ENCODE measurements at regions not wholly inside any gene's neighbourhood (a gene's known extent, or its start where the extent isn't known, plus 50 kb on each side); places are given as distances from the start of the nearest gene placed in this dataset.
"Not testable (repeated sequence)": the region's sequence is repeated elsewhere in the genome, so short reads cannot be mapped to it uniquely, and the experiment has no call there.

DNA sequence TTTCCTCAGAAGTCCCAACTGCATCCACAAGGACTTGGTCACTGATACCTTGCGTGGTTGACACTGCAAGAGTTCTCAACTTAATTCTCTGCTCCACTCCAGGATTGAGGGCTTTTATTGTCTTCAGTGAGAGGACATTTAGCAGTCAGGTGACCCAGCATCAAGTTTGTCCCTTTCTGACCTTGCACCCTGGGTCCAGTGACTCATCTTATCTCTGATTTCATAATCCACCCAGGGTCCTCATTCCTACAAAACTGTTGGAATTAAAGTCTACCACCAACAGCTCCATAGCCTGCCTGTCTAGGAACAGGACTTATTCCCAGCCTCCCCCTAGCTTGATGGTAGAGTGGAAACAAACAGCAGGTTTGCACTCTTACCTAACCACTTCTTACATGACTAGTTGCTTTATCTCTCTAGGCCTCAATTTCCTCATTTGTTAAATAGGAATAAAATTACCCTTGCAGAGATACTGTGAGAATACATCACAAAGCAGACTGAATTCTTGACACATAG, 151.3 kb upstream of the LPP start:
- DNase-seq: no peak

DNA sequence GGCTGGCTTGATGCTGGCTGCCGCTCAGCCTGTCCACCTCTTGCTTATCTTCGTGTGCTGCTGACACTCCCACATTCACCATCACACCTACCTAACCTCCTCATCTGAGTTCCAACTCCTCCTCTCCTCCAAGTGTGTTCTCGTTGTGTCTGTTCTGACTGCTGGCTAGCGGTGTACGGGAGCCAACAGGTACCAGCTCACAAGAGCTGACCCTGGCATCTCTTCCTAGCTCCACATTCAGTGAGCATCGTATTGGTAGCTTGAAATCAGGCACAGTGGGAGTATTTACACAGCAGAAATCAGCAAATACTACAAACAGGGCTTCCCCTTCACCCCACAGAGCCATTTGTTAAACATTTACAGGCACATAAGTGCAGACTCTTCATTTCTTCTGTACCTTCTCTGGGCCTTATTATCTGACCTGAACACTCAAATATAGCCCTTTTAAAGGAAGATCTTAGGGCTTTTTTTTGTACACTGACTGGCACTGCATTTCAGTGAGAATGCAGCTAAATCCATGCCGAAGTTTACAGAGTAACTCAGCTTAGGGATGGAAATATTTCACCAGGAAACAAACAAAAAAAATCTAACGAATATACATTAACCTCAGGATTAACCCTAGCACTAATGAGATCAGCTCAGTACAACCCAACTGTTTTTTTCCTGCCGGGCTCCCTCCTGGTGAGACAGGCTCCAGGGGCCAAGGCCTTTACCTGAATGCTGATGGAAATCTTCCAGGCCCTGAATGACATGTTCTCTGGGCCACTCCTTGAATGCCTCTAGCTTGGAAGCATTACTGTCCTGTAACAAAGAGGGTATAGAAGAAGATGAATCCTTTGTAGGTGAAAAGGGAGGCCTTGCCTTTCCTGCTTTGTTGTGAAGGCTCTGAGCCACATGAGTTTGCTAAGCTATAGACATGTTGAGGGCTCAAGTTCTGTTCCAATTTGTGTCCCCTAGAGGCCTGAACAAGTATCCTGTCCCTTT, 150.5 kb upstream of the LPP start:
- DNase-seq: peak in 1 of 3 experiments; percentile 57

DNA sequence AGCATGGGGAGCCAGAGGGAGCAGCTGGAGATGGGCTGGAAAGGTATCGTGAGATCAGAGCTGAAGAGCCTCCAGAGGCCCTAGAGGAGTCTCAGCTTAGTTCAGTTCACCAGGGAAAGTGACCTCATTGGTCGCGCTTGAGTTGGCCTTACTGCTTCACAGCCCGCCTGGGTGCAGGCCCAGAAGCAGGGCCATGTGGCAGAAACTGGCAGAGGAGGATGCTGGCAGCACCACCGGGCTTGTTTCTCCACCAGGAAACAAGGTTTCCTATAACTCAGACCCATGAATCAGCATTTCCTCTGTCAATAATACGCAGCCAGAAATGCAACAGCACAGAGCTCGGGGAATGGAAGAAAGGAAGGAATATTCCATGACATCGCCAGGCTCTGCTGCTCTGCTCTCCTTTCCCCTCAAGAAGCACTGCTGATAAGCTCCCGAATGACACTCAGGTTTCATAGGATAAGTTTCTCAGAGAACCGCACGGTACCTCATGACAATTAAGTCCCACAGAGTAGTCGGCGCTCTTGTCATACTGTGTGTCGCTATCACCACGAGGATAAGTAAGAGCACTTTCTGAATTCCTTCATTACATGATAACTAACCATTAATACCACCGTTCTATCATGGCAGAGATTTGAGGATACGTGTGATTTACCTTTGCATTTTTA, 147.1 kb upstream of the LPP start:
- DNase-seq: peak in 1 of 3 experiments; percentile 57

DNA sequence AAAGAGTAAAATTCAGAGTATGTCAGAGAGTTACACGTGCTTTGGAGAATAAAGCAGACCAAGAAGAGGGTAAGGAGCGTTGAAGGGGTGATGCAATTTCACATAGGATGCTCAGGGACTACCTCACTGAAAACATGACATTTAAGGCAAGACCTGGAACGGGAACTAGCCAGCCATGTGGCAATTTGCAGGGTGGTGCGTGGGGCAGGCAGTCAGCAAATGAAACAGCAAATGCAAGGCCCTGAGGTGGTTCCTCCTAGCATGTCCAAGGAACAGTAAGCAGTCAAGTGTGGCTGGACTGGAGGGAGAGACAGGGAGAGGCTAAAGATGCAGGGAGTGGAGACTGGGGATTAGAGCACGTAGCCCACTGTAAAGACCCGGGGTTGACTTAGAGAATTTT, 146.1 kb upstream of the LPP start:
- no peak for DNase-seq

DNA sequence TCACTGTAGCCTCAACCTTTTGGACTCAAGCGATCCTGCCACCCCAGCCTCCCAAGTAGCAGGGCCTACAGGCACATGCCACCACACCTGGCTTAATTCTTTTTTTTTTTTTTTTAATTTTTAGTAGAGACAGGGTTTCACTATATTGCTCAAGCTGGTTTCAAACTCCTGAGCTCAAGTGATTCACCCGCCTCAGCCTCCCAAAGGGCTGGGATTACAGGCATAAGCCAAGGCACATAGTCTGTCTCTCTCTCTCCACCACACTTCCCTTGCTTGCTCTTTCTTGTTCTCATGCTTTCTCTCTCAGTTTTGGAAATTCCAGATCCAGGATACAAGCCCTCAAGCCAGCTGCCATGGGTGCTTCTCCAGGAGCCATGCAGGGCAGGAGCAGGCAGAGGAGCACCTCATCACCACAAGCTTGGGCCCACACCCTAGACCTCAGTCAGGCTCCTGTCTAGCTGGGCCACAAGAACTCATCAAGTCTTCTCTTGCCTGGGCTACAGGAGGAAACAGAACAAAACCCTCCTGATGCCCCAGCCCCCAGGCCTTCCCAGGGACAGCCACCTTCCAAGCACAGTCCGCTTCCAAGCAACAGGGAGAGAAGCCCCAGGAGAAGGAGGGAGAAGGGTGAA, 145.3 kb upstream of the LPP start:
- DNase-seq: no peak

DNA sequence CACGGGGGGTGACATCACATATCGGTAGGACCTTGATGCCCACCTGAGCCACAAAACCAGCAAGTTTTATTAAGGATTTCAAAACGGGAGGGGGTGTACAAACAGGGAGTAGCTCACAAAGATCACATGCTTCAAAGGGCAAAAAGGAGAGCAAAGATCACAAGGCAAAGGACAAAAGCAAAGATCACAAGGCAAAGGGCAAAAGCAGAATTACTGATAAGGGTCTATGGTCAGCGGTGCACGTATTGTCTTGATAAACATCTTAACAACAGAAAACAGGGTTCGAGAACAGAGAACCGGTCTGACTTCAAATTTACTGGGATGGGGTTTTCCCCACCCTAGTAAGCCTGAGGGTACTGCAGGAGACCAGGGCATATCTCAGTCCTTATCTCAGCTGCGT, 143.5 kb upstream of the LPP start:
- DNase-seq: no peak

DNA sequence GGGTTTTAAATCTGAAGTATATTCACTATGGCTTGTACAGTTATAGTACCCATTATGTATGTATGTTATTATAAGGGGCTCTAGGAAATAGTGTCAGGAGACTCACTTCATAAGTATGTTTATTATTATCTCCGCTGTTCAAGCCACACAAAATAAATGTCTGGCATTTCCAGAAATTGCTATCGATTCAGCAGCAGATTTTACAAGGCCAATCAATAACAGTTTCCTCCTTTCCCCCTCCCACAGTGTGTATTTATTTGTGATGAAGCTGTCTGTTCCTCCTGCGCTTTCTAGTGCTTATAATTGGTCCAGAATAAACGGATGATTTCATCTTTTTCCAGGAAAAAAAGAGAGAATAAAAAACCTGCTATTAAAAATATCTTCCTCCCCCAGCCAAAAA, 134.2 kb upstream of the LPP start:
- DNase-seq: no peak

DNA sequence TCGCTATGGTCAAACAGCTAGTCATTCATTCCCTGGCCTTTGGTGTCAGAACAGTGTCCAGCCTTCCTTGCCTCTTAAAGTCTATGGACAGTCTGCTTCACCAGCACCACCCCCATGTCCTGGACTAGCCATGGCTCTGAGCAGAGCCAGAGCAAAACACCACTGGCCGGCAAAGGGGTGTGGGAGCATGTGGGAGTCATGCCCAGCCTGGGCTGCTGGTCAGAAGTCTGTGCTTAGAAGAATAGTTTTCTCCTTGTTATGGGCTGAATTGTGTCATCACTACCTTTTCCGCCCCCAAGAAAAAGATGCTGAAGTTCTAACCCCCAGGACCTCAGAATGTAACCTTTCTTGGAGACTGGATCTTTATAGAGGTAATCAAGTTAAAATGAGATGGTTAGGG, 132.9 kb upstream of the LPP start:
- DNase-seq: no peak

DNA sequence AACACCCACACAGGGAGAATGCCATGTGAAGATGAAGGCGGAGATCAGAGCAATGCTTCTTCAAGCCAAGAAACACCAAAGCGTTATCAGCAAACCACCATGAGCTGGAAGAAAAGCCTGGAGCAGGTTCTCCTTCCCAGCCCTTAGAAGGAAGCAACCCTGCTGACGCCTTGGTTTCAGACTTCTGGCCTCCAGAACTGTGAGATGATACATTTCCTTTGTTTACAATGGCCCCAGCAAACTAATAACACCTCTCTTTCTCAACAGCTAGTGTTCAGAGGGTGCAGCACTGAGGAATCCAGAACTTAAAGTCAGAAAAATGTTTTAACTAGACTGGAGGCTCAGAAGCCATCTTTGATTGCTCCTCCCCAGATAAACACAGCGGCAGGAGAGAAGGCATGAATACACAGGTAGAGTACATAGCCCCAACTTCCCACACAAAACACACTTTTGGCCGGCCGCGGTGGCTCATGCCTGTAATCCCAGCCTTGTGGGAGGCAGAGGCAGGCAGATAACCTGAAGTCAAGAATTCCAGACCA, 132.4 kb upstream of the LPP start:
- no peak for DNase-seq

DNA sequence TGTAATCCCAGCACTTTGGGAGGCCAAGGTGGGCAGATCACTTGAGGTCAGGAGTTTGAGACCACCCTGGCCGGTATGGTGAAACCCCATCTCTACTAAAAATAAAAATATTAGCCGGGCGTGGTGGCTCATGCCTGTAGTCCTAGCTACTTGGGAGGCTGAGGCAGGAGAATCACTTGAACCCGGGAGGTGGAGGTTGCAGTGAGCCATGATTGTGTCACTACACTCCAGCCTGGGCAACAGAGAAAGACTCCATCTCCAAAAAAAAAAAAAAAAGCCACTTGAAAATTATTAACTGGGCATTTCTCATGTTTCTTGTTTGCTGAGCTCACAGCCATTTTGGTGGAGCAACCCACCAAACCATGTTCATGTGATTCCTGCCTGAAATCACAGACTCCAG, 131.1 kb upstream of the LPP start:
- not testable (repeated sequence) for DNase-seq

DNA sequence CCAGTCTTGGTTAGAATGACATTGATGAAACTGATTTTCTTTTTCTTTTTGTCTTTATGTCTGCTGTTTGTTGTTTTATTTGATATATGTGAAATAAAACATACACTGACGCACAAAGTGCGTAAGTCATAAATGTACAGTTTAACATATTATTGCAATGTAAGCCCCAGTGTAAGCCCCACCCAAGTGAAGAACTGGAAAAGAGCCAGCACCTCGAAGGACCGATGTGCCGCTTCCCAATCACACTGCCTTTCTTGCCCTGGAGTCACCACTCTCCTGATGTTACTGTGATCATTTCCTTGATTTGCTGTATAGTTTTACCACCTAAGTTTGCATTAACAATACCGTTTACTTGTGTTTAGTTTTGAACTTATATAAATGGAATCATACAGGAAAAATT, 128.4 kb upstream of the LPP start:
- no peak for DNase-seq

DNA sequence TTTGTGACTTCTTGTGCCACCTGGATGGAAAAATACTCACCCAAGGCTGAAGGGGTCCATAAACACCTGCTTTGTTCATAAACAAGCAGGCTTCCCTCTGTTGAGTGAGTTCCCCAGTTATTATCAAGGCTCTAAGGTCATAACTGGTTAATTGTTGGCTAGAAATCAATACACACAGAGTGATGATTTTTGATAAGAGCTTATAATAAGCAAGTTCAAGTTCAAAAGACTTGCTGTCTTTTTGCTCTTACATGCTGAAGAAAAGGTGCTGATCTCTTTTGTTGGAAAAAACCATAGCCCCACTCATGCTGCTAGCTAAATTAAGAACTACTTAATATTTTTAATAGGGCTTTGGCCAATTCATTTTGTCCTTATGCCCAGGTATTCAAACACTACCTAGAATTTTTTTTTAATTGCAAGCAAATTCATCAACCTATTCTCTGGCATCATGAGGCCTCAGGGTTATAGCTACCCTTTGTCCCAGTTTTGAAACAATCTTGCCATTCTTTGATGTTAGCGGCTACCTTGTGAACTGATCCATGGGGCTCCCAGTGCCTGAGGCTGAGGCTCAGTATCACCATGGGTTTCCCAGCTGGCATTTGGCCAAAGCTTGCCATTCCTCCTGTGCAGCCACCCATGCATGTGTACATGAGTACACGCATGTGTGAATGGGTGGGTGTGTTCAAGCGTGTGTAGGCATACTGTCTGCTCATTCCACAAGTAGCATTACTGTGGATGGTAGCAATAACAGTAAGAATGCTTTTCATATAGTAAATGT, 127.6 kb upstream of the LPP start:
- DNase-seq: peak in 1 of 3 experiments; percentile 44

DNA sequence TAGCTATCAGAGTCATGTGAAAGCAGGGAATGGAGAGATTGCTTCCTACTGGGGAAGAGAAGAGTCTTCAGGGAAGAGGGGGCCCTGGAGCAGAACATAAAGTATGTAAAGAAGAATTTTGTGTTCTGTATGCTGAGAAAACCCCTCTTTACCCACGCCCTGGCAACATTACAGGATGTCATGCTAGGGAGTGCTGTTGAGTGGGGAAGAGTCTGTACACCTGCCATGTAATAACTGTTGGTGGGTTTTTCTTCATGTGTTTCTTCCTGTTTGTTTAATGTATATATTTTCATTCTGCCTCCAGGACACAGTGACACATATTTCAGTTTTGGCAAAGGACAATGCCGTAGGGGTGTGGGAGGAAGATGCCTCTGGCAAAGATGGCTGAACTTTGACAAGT, 122.8 kb upstream of the LPP start:
- no peak for DNase-seq

DNA sequence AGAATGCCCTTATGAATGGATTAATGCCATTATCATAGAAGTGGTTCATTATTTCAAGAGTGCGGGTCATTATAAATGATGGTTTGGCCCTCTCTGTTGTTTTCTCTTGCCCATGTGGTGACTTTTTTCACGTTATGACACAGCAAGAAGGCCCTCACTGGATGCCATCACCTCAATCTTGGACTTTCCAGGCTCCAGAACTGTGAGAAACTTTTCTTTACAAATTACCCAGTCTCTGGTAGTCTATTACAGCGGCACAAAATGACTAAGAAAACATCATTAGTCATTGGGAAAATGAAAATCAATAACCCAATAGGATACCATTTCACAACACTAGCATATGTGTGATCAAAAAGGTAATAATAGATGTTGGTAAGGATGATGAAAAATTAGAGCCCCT, 119.0 kb upstream of the LPP start:
- DNase-seq: no peak

DNA sequence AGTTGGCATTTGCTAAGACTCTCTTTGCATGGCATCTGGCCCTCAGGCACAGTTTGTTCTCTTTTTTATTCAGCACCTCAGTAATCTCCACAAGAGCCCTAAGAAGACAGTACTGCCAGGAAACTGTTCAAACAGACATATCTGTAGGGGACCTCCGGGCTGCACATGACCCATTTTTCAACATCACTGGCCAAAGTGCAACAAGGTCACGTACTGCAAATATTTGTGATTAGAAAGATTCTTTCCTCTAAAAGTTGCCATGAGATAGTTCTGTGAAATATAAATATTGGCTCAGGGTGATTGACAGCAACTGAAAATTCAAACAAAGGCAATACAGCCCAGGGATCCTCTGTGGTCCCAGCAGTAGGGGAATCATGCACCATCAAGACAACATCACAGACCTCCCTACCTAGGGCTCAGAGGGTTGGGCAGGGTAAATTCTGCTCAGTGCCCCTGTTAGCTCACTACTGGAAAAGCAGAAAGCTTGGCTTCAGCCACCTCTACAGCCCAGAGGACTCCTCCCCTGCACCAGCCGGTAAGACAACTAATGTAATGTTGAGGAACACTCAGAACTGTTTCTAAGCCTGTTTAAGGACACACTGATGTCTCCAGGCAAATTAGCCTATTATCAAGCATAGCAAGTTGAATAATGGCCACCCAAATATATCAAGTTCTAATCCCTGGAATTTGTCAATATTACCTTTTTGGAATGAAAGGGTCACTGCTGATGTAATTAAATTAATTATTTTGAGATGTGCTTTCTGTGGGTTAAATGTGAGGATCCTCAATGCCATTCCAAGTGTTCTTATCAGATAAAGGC, 117.4 kb upstream of the LPP start:
- DNase-seq: peak in 1 of 3 experiments; percentile 21

DNA sequence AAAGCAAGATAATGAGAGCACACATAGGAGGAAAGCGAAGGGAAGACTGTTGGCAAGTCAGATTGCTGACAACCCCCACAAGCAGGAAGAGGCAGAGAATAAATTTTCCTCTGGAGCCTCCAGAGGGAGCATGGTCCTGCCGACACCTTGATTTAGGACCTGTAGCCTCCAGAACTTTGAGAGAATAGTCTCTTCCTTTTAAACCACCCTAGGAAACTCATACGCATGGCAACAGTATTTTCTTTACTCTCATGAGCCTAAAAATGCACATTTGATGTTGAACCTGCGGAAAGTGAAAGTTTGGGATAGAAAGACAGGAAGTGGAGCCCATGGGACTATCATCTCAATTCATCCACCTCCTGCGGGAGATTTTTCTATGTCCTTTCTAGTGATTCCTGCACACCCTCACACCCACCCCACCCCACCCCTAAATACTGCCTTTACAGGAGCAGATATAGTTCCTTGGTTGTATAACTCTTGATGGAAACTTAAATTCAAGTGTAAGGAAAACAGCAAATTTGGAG, 116.7 kb upstream of the LPP start:
- peak in 2 of 3 experiments; percentile 2 to 47 for DNase-seq

DNA sequence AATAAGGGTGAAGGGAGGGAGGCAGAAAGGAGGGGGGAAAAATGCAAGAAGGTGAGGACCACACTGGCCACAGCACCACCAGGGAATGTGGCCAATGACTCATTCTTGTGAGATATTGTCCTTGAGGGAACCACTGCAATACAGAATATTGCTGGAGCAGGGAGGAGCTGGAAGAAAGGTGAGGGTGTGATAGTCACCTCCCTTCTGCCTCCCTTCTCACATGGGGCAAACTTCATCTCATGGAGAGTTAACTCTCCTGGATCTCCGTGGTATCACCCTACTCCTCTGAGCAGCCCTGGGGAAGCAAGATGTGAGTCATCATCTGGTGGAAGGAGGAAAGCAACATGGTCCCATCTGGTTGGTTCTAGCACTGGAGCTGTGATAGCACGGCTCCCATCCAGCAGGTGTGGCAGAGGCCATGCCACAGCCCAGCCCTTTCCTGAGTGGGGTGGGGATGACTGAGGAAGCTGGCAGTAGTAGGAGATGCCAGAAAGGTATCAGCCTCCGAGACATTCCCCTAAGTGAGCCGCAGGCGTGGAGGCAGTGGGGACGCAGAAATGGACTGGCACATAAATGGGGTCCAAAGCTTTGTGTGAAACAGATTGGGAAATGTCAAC, 115.9 kb upstream of the LPP start:
- DNase-seq: no peak

DNA sequence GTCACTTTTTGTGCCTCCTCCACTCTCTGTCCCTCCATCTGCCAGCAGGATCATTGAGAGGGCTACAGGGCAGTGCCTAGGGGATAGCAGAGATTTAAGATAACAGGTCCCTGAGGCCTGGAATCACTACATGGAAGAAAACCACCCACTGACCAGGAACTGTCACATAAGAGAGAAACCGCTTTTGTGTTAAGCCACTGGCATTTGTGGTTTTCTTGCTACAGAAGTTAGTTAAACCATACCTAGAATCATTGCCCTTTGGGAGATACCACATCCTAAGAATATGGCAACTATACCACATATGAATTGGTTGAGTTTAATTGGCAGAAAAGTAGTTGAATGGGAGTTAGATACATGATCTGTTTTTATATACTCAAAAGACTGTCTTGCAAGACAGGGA, 112.8 kb upstream of the LPP start:
- no peak for DNase-seq

DNA sequence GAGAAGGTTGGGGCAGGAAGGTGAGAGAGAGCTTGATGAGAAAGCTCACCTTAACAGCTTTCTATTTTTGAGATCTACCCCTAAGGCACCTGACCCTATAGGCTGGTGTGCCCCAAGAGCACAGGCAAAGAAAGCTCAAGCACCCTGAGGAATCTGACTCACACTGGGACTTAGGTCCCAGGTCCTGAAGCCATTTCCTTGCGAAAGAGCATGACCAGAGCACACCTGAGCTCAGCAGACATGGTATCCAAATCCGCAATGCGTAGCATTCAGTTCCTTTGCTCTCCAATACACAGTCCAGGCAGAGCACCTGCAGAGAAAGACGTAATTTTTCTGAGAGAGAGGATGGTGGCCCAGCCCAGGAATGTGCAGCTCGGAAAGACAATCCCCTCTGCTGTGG, 112.1 kb upstream of the LPP start:
- no peak for DNase-seq

DNA sequence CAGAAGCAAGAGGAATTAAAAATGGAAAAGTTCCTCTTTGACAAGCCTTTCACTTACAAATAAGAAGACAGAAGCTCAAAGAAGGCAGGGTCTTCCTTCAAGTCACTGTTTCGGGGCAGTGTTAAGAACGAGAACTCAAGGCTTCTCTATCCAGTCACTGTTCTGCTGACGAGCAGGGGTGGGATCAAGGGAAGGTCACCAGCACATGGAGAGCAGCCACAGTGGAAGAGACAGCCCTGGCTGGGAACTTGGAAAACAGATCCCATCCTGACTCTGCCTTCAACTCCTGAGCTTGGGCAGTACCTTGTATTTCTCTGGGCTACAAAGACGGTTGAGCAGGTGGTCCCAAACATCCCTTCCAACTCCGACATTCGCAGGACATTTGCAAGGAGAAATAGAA, 111.5 kb upstream of the LPP start:
- DNase-seq: no peak

DNA sequence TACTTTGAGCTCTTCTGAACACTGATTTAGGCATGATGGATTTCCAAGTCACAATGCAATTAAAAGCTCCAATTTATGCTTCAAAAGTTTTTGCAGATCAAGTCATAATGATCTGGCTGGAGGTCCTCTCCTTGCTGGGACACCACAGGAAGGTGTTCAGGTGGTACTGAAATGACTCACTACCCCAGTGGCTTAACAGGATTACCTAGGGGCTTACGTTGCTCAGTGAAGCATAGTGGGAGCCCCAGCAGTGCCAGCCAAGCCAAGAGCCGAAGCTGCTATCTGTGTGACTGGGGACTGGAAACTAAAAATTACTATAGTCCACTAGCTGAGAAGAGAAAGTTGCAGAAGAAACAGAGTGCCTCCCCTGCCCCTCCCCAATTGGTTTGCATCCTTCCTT, 110.1 kb upstream of the LPP start:
- no peak for DNase-seq

All from NCI-H1417 (cell line).